Neural progenitor cell (in vitro differentiated cells): ENCODE measurements at regions not wholly inside any gene's neighbourhood (a gene's known extent, or its start where the extent isn't known, plus 50 kb on each side); places are given as distances from the start of the nearest gene placed in this dataset.

ENCODE experiments used
- EZH2 ChIP-seq: fragments of 200-600 bp; sonication (generic); IDR thresholded peaks from 2 replicates; pipeline ENCODE4 v1.6.1; 2017; ENCODE audit warnings: antibody characterized with exemption, mild to moderate bottlenecking, moderate library complexity
- TF ChIP-seq, protein P1 (sequence below): fragments of 200-600 bp; sonication (generic); IDR thresholded peaks from 2 replicates; pipeline ENCODE4 v1.5.1; 2017; ENCODE audit warnings: antibody characterized with exemption, mild to moderate bottlenecking

DNA sequence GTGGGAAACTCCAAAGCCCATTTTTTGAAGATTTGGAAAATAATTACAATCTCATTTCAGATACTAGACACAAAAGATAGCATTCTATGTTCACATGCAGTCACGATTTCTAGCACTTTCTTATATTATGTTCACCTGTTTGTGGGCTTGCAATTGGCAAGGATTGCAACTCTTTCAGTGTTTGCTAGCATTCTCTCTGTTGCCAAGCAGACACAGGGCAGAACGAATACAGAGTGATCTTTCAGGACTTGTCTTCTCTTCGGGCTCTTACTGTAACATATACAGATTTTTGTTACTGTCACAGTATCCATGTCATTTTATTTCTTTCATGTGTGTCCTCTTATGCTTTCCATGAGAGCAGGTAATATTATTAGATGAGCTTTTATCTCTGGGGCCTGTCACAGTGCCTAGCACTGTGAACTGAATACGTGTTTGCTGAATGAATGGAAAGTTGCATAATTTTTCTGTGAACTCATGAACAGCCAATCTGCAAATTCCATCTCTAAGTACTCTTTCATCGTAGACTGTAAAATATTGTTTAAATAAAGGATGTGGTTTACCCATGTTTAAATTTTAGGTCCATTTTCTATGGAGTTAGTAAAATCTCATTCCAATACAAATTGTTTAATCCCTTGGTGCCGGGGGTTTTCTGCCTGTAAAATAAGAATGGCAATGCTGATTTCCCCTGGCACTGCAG is 105.1 kb downstream of the BMP4 start:
- TF ChIP-seq, protein P1, sequence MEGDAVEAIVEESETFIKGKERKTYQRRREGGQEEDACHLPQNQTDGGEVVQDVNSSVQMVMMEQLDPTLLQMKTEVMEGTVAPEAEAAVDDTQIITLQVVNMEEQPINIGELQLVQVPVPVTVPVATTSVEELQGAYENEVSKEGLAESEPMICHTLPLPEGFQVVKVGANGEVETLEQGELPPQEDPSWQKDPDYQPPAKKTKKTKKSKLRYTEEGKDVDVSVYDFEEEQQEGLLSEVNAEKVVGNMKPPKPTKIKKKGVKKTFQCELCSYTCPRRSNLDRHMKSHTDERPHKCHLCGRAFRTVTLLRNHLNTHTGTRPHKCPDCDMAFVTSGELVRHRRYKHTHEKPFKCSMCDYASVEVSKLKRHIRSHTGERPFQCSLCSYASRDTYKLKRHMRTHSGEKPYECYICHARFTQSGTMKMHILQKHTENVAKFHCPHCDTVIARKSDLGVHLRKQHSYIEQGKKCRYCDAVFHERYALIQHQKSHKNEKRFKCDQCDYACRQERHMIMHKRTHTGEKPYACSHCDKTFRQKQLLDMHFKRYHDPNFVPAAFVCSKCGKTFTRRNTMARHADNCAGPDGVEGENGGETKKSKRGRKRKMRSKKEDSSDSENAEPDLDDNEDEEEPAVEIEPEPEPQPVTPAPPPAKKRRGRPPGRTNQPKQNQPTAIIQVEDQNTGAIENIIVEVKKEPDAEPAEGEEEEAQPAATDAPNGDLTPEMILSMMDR = no peak
- no peak for TF ChIP-seq EZH2
